ENCODE measurements at regions not wholly inside any gene's neighbourhood (a gene's known extent, or its start where the extent isn't known, plus 50 kb on each side); places are given as distances from the start of the nearest gene placed in this dataset.
"Not testable (repeated sequence)": the region's sequence is repeated elsewhere in the genome, so short reads cannot be mapped to it uniquely, and the experiment has no call there.

GRCh38 chr11:81700076-81700475, 1033.6 kb downstream of the FAM181B start:
- no peak for DNase-seq

GRCh38 chr11:81687057-81687456, 1046.6 kb downstream of the FAM181B start:
- no peak for DNase-seq

DNA sequence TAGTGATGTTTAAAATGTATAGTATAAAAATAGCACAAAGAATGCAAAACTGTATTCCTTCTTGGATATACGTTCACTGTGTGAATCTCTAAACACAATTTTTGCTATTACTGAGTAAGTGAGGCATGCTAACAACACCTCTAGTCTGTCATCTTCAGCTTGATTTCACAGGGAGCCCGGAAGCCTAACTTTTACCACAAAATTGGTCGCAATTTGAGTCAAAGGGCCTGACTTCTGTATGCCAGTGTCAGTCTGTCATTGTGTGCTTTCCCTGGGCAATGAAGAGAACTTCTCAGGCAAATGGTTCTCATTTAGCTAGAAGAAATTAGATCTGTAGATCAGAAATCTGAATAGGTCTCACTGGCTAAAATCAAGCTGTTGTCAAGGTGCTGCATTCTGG, 1059.5 kb downstream of the FAM181B start:
- no peak for DNase-seq

DNA sequence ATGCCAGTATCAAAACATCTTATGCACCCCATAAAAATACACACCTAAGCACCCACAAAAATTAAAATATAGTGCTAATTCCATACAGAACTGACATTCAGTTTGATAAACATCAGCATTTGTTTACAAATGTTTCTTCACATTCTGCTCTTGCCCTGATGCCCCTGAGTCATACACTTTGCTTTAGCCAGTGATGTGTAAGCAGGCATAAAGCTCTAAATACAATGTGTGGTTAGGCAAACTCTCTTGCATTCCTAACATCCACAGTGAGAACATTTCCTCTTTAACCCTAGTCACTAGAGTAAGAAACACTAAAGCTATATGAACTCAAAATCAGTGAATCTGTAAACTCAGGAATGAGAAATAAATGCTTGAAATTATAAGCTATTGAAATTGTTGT, 1060.7 kb downstream of the FAM181B start:
- no peak for DNase-seq

GRCh38 chr11:81669935-81670543, 1063.6 kb downstream of the FAM181B start:
- DNase-seq, result no peak

- DNase-seq, result no peak
Measured at GRCh38 chr11:81658722-81659121, 1074.9 kb downstream of the FAM181B start.

GRCh38 chr11:81655351-81655750, 1078.3 kb downstream of the FAM181B start:
- DNase-seq, result no peak

GRCh38 chr11:81647374-81647773, 1086.3 kb downstream of the FAM181B start:
- no peak for DNase-seq

DNA sequence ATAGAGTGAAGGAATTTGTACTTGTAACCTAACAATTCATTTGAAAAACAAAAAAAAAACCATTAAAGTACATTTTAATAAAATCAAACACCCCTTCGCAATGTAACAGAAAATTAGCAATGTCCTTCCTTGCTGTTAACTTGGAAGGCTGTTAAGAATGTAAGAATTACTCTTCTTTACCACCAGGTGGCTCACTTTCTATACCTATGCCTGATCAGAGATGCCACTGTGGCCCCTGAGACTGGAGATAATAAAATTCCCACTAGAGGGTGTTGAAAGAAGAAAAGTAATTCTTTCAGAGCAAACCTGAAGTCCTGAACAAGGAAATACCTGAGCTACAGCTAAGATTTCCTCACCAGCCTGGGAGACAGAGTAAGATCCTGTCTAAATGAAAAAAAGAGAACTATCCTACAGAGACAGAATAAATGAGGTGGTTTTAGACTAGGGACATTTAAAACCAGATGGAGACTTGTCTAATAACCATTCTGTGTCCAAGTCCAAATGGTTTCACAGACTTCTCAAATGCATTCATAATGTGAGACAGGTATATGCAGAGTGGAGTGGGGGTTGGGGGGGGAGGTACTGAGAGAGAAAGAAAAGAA, 1089.3 kb downstream of the FAM181B start:
- peak in 4 of 6 experiments; percentile 2 to 49 (median 24) for DNase-seq

DNA sequence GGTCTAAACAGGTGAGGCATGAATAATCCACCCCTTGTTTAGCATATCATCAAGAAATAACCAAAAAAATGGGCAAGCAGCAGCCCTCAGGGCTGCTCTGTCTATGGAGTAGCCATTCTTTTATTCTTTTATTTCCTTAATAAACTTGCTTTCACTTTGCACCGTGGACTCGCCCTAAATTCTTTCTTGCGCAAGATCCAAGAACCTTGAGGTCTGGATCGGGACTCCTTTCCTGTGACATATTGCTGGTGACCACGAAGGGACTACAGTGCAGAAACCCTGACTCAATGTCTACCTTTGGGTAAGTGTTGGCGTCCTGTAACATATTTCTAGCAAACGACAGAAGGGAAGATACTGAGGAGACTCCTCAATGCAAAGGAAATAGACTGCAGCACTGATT, 1099.2 kb downstream of the FAM181B start:
- no peak for DNase-seq

GRCh38 chr11:81602508-81602907, 1131.2 kb downstream of the FAM181B start:
- DNase-seq, result no peak

DNA sequence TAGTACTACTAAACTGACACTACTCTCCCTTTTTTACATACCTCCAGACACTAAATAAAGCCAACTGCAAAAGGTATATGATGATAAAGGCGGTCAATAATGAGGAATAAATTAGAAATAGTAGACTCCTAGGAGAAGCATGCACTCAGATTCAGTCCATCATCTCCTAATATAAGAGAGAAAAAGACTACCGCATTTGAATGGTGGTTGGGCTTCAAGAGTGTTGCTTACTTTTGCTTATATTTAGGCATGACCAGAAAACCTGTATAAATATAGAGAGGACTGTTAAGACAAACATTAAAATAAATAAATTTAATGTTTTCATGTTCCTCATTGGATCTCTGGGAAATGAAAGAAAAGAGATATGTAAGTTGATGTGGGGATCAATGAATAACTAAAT, 1137.0 kb downstream of the FAM181B start:
- DNase-seq, result no peak

- no peak for DNase-seq
Measured at GRCh38 chr11:81585390-81585933, 1148.2 kb downstream of the FAM181B start.

DNA sequence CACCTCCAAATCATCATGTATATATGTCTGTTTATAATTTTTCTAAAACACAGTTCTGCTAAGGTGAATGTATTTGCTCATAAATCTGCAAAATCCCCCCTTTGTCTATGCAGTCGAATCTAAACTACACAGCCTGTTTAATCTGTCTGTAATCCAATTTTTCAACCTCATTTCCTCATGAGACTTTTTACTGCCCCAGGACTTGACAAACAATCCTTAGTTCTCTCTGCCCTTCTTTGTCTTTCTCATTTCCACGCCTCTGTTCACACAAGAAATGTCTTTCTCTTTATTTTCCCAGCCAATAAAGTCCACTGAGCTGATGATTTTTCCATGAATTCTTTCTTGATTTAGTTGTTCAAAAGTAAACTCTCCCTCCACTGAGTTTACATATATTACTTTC, 1154.3 kb downstream of the FAM181B start:
- DNase-seq, result no peak

DNA sequence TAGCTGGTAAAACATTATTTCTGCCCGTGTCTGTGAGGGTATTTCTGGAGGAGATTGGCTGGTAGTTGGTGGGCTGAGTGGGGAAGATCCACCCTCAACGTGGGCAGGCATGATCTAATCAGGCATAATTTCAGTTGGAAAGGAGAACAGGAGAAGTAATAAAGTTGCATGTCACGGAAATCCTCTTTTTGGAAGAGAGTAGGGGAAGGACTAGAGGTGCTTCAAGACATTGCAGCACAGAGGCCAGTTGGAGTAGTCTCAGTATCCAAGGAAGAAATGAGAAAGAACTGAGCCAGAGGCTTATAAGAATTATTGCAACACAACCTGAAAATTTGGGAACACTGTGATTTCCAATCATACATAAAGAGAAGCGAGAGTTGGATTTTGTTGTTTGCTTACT, 1155.1 kb downstream of the FAM181B start:
- DNase-seq, result no peak

DNA sequence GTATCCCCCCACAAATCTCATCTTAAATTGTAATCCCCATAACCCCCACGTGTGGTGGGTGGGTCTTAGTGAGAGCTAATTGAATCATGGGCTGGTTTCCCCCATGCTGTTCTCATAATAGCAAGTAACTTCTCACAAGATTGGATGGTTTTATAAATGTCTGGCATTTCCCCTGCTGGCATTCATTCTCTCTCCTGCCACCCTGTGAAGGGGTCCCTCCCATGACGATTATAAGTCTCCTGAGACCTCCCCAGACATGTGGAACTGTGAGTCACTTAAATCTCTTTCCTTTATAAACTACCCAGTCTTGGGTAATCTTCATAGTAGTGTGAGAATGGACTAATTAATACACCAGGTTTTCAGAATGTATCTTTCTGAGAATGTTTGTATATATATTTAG, 1159.4 kb downstream of the FAM181B start:
- DNase-seq, result no peak

GRCh38 chr11:81573367-81573766, 1160.3 kb downstream of the FAM181B start:
- no peak for DNase-seq

DNA sequence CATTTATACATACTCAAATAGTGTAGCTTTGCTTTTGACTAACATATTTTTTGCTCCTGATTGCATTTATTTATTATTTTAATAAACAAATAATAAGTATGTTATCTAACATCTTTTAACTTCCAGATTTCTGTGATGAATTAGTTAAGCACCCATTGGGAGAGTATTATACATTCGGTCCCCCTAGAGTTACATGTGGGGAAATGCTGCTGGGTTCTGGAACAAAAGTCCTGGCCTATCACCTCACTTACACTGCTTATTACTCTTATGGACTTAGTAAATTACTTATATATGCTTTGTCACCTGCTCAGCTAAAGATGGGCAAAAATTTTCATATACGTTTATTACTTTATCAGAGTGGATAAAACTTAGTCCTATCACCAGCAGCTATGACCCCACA, 1163.0 kb downstream of the FAM181B start:
- no peak for DNase-seq

DNA sequence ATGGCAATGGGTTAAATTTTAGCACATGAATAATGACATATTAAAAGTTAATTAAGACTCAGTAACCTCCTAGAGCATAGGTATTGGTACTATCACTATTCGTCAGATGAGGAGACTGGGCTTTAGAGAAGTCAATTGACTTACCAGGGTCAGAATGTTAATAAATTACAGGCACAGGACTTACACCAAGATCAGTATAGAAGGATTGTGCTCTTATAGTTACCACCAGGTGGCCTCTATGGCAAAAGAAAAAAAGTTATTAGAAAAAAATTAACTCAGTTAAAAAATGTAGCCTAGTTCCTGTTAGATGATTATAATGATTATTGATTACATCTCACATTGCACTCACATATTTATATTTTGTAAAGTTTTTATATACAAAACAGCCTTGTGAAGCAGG, 1163.7 kb downstream of the FAM181B start:
- no peak for DNase-seq

DNA sequence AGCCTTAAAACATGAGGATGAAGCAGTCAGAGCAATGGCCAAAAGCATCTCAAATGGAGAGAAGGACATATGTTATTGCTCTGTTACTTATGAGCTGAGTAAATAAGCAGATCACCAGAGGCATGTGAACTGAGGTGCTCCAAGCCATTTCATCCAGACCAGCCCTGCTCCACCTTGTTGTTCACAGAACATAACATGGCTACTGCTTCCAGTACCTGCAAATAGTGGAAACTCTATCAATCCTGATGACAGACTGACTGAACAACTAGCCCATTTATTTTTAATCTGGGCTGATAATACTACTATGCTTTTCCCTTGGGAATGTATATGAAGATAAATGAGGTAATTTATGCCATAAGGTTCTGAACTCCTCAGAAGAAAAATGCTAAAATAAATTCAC, 1164.7 kb downstream of the FAM181B start:
- no peak for DNase-seq

DNA sequence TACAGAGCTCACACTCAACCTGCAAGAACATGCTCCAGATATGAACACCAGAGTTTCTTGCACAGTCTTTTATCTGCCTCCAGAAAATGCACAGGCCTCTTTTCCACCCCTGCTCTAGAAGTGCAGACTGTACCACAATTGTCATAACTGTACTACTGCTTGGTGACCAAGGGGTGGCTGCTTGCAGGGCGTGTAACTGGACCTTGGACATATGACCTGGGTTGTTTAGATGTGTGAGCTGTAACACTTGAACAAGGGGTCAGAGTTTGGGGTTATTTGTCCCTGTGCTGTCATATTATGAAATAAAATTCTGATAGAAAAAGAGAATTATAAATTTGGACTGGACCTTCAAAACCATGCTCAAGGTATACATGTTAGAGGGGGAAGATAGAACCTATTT, 1185.5 kb downstream of the FAM181B start:
- DNase-seq, result no peak

GRCh38 chr11:81539806-81540205, 1193.9 kb downstream of the FAM181B start:
- not testable (repeated sequence) for DNase-seq

DNA sequence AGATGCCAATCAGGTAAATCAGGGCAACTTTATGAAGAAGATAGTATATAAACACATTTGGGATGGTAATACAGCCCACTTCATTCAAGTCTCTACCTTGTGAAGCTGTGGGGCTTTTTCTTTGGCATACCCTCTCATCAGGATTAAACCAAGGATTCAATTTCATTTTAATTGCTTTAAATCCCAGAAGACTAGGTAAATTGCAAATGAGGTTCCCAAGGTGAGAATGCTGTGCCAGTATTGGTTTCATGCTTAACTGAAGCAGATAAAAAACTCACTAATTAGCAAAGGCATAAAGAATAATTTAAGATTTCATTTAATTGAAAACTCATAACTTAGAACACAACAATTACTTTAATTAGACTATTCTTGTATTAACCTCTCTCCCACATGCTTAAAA, 1218.1 kb downstream of the FAM181B start:
- DNase-seq, result no peak

GRCh38 chr11:81497202-81497804, 1236.4 kb downstream of the FAM181B start:
- no peak for DNase-seq

Data from stimulated activated naive CD4-positive, alpha-beta T cell (primary cell).